ENCODE measurements at regions not wholly inside any gene's neighbourhood (a gene's known extent, or its start where the extent isn't known, plus 50 kb on each side); places are given as distances from the start of the nearest gene placed in this dataset.

DNA sequence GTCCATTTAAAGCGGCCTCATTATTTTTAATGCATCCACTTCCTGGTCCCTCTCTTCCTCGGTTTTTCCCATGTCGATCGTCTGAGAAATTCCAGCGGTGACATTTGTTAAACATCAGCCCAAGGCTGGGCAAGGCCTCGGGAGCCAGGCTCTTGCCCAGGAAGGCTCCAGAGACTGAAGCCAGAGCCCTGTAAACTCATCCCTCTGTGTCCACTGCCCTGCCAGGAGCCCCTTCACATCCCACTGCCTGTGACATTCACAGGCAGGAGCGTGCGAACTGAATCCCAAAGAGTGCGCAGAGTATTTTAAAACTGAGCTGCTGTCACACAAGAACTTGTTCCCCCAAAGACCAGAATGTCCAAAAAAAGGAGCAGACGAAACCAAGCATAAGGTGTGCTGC is 56.5 kb upstream of the ANO1 start:
- TF ChIP-seq, protein P1, sequence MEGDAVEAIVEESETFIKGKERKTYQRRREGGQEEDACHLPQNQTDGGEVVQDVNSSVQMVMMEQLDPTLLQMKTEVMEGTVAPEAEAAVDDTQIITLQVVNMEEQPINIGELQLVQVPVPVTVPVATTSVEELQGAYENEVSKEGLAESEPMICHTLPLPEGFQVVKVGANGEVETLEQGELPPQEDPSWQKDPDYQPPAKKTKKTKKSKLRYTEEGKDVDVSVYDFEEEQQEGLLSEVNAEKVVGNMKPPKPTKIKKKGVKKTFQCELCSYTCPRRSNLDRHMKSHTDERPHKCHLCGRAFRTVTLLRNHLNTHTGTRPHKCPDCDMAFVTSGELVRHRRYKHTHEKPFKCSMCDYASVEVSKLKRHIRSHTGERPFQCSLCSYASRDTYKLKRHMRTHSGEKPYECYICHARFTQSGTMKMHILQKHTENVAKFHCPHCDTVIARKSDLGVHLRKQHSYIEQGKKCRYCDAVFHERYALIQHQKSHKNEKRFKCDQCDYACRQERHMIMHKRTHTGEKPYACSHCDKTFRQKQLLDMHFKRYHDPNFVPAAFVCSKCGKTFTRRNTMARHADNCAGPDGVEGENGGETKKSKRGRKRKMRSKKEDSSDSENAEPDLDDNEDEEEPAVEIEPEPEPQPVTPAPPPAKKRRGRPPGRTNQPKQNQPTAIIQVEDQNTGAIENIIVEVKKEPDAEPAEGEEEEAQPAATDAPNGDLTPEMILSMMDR (conservative IDR thresholded peaks at IDR 0.05) = no peak
- no peak for TF ChIP-seq ZFX (IDR thresholded peaks at IDR 0.05)

All from C4-2B (cell line).